HG03196 (cell line): ENCODE measurements at regions not wholly inside any gene's neighbourhood (a gene's known extent, or its start where the extent isn't known, plus 50 kb on each side); places are given as distances from the start of the nearest gene placed in this dataset.

Source experiments
- ATAC-seq: cut with Tn5 transposase; IDR thresholded peaks from one replicate; pipeline ENCODE4 v1.9.1; 2021; ENCODE audit not compliant: unreplicated experiment

GRCh38 chr11:19407677-19408270 lies 167.0 kb upstream of the E2F8 start:
- no peak for ATAC-seq

GRCh38 chr11:19405966-19406365 lies 165.2 kb upstream of the E2F8 start:
- no peak for ATAC-seq

GRCh38 chr11:19404787-19405186 lies 164.0 kb upstream of the E2F8 start:
- no peak for ATAC-seq

GRCh38 chr11:19403196-19403895 lies 162.6 kb upstream of the E2F8 start:
- no peak for ATAC-seq

- ATAC-seq: no peak
Observed at GRCh38 chr11:19400296-19400695, 159.6 kb upstream of the E2F8 start.

GRCh38 chr11:19398772-19399527 lies 158.2 kb upstream of the E2F8 start:
- no peak for ATAC-seq

GRCh38 chr11:19398273-19398672 lies 157.5 kb upstream of the E2F8 start:
- no peak for ATAC-seq

- no peak for ATAC-seq
Observed at GRCh38 chr11:19395050-19395449, 154.3 kb upstream of the E2F8 start.

GRCh38 chr11:19394525-19395016 lies 153.8 kb upstream of the E2F8 start:
- ATAC-seq: peak; percentile 51

GRCh38 chr11:19393941-19394340 lies 153.2 kb upstream of the E2F8 start:
- ATAC-seq: no peak

- no peak for ATAC-seq
Observed at GRCh38 chr11:19392847-19393518, 152.2 kb upstream of the E2F8 start.

- ATAC-seq: no peak
Observed at GRCh38 chr11:19392321-19392720, 151.6 kb upstream of the E2F8 start.

- ATAC-seq: no peak
Observed at GRCh38 chr11:19391652-19392051, 150.9 kb upstream of the E2F8 start.

- no peak for ATAC-seq
Observed at GRCh38 chr11:19391026-19391425, 150.3 kb upstream of the E2F8 start.

GRCh38 chr11:19389787-19390303 lies 149.1 kb upstream of the E2F8 start:
- ATAC-seq: no peak

- ATAC-seq: no peak
Observed at GRCh38 chr11:19382131-19382611, 141.4 kb upstream of the E2F8 start.

- ATAC-seq: no peak
Observed at GRCh38 chr11:19380375-19380774, 139.6 kb upstream of the E2F8 start.

- no peak for ATAC-seq
Observed at GRCh38 chr11:19379465-19379864, 138.7 kb upstream of the E2F8 start.

- no peak for ATAC-seq
Observed at GRCh38 chr11:19378814-19379213, 138.1 kb upstream of the E2F8 start.

- ATAC-seq: no peak
Observed at GRCh38 chr11:19377881-19378280, 137.1 kb upstream of the E2F8 start.

- ATAC-seq: no peak
Observed at GRCh38 chr11:19375440-19375839, 134.7 kb upstream of the E2F8 start.
